ENCODE measurements at regions not wholly inside any gene's neighbourhood (a gene's known extent, or its start where the extent isn't known, plus 50 kb on each side); places are given as distances from the start of the nearest gene placed in this dataset.
"Not testable (repeated sequence)": the region's sequence is repeated elsewhere in the genome, so short reads cannot be mapped to it uniquely, and the experiment has no call there.

DNA sequence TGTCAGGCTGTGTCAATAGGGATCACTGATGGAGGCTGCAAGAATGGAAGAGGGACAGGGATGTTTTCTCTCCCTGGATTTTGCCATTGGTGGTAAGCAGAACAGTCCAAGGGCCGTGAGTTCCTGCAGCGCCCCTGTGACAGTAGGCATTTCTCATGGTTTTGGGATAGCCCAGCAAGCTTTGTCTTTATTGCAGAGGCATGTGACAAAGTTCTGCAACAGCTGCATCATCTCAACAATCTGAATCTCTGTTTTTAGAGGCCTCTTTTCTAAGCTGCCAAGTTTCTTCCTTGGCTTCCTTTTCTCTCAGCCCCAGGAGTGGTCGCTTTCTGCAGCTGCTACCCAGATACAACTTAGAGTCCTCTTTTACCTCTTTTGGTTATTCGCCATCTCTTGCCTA lies 95.7 kb upstream of the TSHZ3 start:
- CTCF ChIA-PET, result no interaction called here
- POLR2A ChIA-PET, result no interaction called here

DNA sequence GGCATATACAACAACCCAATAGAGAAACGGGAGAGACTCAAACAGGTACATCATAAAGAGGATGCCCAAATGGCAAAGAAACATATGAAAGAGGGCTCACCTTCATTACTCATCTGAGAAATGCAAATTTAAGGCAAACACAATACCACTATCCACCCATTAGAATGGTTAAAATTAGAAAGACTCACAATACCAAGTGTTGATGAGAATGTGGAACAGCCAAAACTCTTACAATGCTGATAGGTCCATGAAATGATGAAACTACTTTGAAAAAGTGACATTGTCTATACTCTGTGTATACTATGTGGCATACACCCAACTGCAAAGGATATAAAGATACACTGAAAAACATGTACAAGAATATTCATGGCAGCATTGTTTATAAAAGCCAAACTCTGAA lies 96.2 kb upstream of the TSHZ3 start:
- ChIA-PET CTCF (no interaction called here), POLR2A (no interaction called here)

GRCh38 chr19:31448221-31448657 lies 99.0 kb upstream of the TSHZ3 start:
- POLR2A ChIA-PET, result no interaction called here
- CTCF ChIA-PET, result no interaction called here

DNA sequence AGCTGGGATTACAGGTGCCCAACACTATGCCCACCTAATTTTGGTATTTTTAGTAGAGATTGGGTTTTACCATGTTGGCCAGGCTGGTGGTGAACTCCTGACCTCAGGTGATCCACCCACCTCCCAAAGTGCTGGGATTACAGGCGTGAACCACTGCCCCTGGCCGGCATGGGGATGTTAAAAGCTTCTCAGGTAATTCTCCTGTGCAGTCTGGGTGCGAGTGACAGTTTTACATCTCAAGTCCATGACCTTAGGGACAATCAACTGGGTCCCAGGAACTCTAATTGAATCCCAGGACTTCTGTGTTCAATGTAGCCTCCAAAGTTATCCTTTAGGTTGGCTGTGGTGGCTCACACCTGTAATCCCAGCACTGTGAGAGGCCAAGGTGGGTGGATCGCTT lies 100.1 kb upstream of the TSHZ3 start:
- CTCF ChIA-PET, result no interaction called here
- POLR2A ChIA-PET, result no interaction called here

DNA sequence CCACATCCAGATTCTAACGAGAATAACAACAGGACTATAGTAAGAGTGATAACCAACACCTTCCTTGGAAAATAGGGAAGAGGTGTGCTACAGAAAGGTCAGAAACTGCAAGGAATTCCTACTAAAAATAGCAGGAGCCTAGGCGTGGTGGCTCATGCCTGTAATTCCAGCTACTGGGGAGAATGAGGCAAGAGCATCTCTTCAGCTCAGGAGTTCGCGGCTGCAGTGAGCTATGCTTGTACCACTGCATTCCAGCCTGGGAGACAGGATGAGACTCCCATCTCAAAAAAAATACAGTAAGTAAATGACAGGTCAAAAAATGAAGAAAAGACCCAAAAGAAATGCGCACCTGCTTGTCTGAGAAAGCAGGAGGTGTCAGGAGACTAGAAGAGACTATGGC lies 101.5 kb upstream of the TSHZ3 start:
- ChIA-PET POLR2A (no interaction called here), CTCF (no interaction called here)

DNA sequence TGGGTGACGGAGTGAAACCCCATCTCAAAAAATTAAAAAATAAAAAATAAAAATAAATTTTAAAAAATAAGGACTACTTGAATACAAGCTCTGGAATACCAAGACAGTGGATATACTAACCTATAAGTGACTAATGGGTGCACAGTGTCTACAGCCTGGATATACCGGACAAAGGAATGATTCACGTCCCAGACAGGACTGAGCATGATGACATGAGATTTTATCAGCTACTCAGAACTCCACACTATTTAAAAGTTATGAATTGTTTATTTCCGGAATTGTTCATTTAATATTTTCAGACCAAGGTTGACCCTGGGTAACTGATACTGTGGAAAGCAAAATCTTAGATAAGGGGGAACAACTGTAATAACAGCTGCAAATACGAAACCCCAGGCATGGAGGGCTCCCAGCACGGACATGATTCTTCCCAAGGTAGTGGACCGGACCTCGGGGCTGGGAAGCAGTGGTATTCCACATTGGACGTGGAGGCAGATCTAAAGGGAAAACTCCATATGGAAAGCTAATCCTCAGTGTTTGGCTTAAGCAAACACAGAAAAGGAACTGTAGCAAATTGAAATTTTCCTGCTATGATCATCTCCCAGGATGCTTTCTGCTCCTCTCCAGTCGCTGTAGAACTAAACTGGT lies 102.6 kb upstream of the TSHZ3 start:
- POLR2A ChIA-PET, result no interaction called here

DNA sequence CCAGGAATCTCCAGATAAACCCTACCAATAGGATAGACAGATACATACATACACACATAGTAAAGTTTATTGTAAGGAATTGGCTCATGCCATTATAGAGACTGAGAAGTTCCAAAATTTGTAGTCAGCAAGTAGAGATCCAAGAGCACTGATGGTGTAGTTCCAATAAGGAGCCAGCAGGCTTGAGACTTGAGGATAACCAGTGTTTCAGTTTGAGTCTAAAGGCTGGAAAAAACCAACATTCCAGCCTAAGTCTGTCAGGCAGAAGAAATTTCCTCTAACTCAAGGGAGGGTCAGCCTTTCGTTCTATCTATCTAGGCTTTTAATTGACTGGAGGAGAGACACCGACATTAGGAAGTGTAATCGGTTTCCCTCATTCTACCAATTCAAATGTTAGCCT lies 110.2 kb upstream of the TSHZ3 start:
- ChIA-PET CTCF (no interaction called here), POLR2A (interaction anchor here (0.5 kb wide), 1 partner anchor 178 kb away, joined by 3 read pairs; no protein-coding TSS in a partner anchor)

More for the DNA sequence above, 102.6 kb upstream of the TSHZ3 start:
- CTCF ChIA-PET, result no interaction called here

DNA sequence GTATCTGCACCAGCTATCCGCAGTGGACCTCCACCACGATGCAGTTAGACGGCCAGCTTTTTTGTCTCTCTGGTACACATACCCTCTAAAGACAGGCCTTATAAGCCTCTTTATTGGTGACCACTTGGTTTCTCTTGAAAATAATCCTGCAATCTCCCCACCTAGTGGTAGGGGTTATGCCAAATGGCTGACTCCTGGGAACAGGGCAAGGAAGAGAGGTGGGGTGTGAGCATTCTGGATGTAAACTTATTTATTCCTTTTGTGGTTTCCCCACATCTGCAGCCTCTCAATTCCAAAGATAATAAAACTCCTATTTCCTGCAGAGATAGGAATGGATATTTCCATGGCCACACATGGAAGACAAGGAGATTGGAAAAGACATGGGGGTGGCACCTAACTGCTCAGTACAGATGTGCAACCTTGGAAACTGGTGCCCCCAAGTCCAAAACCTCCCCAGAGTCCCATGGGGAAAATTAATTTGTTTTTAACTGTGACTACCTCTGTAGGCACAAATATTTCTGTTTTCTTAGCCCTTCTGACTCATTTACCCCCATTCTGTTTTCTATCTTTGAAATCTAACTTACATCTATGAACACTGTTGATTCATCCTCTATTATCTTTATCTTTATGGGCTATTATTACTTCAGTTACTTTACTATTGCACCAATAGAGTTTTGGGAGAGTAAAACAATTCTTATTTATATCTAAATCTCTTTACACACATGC lies 112.7 kb upstream of the TSHZ3 start:
- CTCF ChIA-PET, result no interaction called here
- POLR2A ChIA-PET, result no interaction called here

DNA sequence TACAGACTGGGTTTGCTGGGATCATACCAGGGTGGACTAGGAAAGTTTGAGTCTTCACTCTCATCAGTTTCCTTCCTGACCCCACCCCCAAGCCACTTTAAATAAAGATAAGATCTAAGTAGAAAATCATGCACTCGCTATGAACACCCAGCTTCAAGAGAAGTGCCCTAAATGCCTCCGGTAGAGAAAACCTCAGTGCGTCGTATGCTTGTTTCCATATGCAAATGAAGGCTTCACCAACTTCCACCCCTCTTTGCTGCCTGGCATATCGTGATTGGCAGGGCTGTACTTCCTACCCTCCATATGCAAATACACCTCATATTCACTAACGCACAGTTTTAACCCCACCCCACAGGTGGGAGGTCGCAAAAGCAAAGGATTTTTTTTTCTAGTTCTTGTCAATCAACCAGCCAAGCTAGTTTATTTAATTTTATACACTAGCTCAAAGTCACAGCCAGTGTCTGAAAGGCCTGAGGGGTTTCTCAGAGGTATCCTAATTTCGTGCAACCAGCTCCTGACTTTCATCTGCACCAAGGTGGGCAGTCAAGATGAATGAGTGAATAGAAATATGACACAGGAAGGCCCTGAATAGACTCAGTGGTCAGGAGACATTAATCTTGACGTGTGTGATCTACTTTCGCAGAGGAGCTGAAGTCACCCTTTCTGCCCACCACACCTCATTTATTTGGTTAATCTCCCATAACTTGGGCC lies 121.1 kb upstream of the TSHZ3 start:
- CTCF ChIA-PET, result no interaction called here
- POLR2A ChIA-PET, result no interaction called here

DNA sequence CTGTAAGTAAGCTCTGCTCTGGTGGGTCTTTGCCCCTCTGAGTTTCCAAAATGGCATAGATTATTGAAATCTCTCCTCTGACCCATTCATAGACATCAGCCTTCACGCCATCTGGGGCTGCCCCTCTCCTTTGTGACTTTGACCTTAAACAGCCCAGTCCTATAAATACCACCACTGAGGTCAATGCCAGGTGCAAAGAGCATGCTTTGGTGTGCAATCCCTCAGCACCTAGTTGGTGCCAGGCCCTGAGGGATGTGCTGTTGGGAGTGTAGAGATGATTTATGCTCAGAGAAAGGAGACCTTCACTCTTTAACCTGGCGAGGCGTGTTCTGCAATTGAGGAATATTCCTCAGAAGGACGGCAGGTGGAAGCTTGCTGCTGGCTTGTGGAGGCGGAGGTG lies 121.7 kb upstream of the TSHZ3 start:
- POLR2A ChIA-PET, result no interaction called here

DNA sequence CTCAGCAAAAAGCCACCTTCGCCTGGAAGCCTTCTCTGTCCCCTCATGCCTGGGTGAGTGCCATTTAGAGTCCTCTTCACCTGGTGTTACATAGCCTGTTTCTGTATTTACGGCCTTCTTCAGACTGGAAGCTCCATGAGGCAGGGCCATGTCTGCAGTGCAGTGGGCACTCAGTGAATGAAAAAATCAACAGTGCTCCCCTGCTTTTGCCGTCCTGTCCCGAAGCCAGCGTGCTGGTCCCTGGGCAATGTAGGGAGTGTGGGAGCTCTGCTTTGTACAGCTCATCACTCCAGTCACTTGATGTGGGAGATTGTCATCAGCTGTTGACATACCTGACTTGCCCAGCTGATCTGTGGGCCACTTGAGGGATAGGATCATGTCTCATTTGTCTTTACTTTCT lies 129.0 kb upstream of the TSHZ3 start:
- POLR2A ChIA-PET, result no interaction called here
- CTCF ChIA-PET, result no interaction called here

More for the DNA sequence above, 121.7 kb upstream of the TSHZ3 start:
- CTCF ChIA-PET, result no interaction called here

- ChIA-PET POLR2A (no interaction called here), CTCF (no interaction called here)
These were observed 134.1 kb upstream of the TSHZ3 start for GRCh38 chr19:31483226-31483857.

DNA sequence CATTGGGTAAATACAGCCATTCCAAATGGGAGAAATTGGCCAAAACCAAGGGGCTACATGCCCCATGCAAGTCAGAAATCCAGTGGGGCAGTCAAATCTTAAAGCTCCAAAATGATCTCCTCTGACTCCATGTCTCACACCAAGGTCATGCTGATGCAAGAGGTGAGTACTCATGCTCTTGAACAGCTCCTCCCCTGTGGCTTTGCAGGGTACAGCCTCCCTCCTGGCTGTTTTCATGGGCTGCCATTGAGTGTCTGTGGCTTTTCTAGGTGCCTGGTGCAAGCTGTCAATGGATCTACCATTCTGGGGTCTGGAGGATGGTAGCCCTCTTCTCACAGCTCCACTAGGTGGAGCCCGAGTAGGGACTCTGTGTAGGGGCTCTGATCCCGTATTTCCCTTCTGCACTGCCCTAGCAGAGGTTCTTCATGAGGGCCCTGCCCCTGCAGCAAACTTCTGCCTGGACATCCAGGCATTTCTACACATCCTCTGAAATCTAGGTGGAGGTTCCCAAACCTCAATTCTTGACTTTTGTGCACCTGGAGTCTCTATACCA lies 135.7 kb upstream of the TSHZ3 start:
- POLR2A ChIA-PET, CTCF ChIA-PET: not testable (repeated sequence)

DNA sequence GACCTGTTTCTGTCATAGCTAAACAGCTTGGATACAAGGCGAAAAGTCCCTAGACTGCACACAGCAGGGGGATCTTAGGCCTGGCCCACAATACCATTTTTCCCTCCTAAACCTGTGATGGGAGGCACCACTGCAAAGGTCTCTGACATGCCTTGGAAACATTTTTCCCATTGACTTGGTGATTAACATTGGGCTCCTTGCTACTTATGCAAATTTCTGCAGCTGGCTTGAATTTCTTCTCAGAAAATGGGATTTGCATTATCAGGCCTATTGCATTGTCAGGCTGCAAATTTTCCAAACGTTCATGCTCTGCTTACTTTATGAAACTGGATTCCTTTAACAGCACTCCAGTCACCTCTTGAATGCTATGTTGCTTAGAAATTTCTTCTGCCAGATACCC lies 136.2 kb upstream of the TSHZ3 start:
- POLR2A ChIA-PET, result no interaction called here
- CTCF ChIA-PET, result no interaction called here

DNA sequence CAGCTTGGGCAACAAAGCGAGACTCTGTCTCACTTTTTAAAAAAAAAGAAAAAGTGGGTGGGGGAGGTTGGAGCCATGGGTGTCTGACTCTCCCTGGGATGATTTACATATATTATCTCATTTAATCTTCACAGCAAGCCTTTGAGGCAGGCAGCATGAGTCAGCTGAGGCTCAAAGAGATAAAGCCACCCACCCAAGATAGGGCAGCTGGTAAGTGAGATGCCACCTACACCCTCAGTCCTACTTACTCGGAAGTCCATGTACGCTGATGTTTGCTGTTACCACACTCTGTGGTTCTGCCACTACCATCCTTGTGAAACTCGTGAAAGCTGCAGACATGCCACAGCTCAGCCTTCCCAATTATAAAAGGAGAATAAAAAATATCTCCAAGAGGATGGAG lies 142.0 kb upstream of the TSHZ3 start:
- POLR2A ChIA-PET, result no interaction called here

GRCh38 chr19:31492050-31492449 lies 142.8 kb upstream of the TSHZ3 start:
- CTCF ChIA-PET, result no interaction called here

More for the DNA sequence above, 142.0 kb upstream of the TSHZ3 start:
- CTCF ChIA-PET, result no interaction called here

GRCh38 chr19:31496076-31496475 lies 146.8 kb upstream of the TSHZ3 start:
- ChIA-PET POLR2A (no interaction called here), CTCF (no interaction called here)

More at GRCh38 chr19:31492050-31492449, 142.8 kb upstream of the TSHZ3 start:
- POLR2A ChIA-PET, result no interaction called here

- CTCF ChIA-PET, result no interaction called here
- POLR2A ChIA-PET, result interaction anchor here (0.6 kb wide), 1 partner anchor 49 kb away, joined by 5 read pairs; no protein-coding TSS in a partner anchor
These were observed 148.5 kb upstream of the TSHZ3 start for GRCh38 chr19:31497709-31498108.

GRCh38 chr19:31498781-31499180 lies 149.5 kb upstream of the TSHZ3 start:
- ChIA-PET POLR2A (no interaction called here), CTCF (no interaction called here)

- ChIA-PET CTCF (no interaction called here), POLR2A (no interaction called here)
These were observed 150.3 kb upstream of the TSHZ3 start for GRCh38 chr19:31499281-31500196.
